A549 (cell line): ENCODE measurements at regions not wholly inside any gene's neighbourhood (a gene's known extent, or its start where the extent isn't known, plus 50 kb on each side); places are given as distances from the start of the nearest gene placed in this dataset.

Experiments
- ATAC-seq, 2 experiments: fragments of 200-7000 bp in 1 of 2; fragments of >200 bp in 1 of 2; cut with Nextera tagmentation in 1 of 2; cut with Tn5 transposase in 1 of 2; 3 replicates each; pipeline versions ENCODE4 v1.8.0 to v1.9.1; 2018 to 2020; ENCODE audit warnings: mild to moderate bottlenecking in 1 of 2, moderate library complexity in 1 of 2
- CTCF ChIA-PET: fragments of 300-600 bp; sonication (Branson Sonifier 250); formaldehyde crosslinking; extraction: SDS; loops from one replicate; lab custom pipeline; 2021; ENCODE audit warnings: antibody characterized with exemption, inconsistent platforms; lab: Yijun Ruan, JAX
- POLR2A ChIA-PET: fragments of 350-600 bp; formaldehyde crosslinking; extraction: SDS; loops from one replicate; lab custom pipeline; 2021; ENCODE audit warnings: antibody characterized with exemption, inconsistent platforms; lab: Yijun Ruan, JAX
- DNase-seq, 2 experiments: peaks; one replicate each; pipeline versions ENCODE4 v3.0.0 to v3.0.0-alpha.2; 2011 to 2016; ENCODE audit warnings: low read depth in 1 of 2, low spot score in 1 of 2
- FAIRE-seq: peaks from 2 replicates; lab custom pipeline; 2011; peaks lifted over from hg19 to GRCh38; lab: Jason Lieb, UNC
- H3K27ac ChIP-seq, 2 experiments: fragments of >200 bp; sonication (Bioruptor Twin); formaldehyde crosslinking; 3 replicates each; pipeline ENCODE4 v1.5.1; 2016 to 2017
- H3K4me1 ChIP-seq: fragments of >200 bp; sonication (Bioruptor Twin); formaldehyde crosslinking; 3 replicates; pipeline ENCODE4 v1.6.1; 2016
- H3K4me2 ChIP-seq: fragments of >200 bp; sonication (Bioruptor Twin); formaldehyde crosslinking; 3 replicates; pipeline ENCODE4 v1.6.1; 2016
- H3K4me3 ChIP-seq: fragments of >200 bp; sonication (Bioruptor Twin); formaldehyde crosslinking; 3 replicates; pipeline ENCODE4 v1.5.1; 2016
- H3K9me3 ChIP-seq: fragments of >200 bp; sonication (Bioruptor Twin); formaldehyde crosslinking; 3 replicates; pipeline ENCODE4 v1.6.1; 2016
- CBX2 ChIP-seq: fragments of 200-600 bp; sonication (generic); IDR thresholded peaks from 2 replicates; pipeline ENCODE4 v1.6.1; 2016; ENCODE audit warnings: low read depth, mild to moderate bottlenecking, borderline replicate concordance
- CHD4 ChIP-seq: fragments of 200-600 bp; sonication (generic); IDR thresholded peaks from 2 replicates; pipeline ENCODE4 v1.6.1; 2016; ENCODE audit warnings: antibody characterized with exemption, mild to moderate bottlenecking, borderline replicate concordance
- EHF ChIP-seq: fragments of 250-450 bp; sonication (Bioruptor Pico); IDR thresholded peaks from 2 replicates; pipeline ENCODE4 v1.5.0; 2020; ENCODE audit warnings: mild to moderate bottlenecking
- EHMT2 ChIP-seq: fragments of 200-600 bp; sonication (generic); IDR thresholded peaks from 2 replicates; pipeline ENCODE4 v1.6.1; 2016; ENCODE audit warnings: antibody characterized with exemption, low read depth, mild to moderate bottlenecking, moderate library complexity
- FOSB ChIP-seq: fragments of 250-450 bp; sonication (Bioruptor Pico); IDR thresholded peaks from 2 replicates; pipeline ENCODE4 v1.5.0; 2020; ENCODE audit warnings: mild to moderate bottlenecking, moderate library complexity
- FOSL2 ChIP-seq, 2 experiments: fragments of 450-650 bp in 1 of 2; fragments of >200 bp in 1 of 2; sonication (Bioruptor Twin) in 1 of 2; formaldehyde crosslinking; IDR thresholded peaks; 2 replicates each; pipeline versions ENCODE4 v1.5.0 to v1.6.1; 2016 to 2020; ENCODE audit warnings: mild to moderate bottlenecking in 1 of 2, moderate library complexity in 1 of 2
- FOXS1 ChIP-seq: fragments of 250-450 bp; sonication (Bioruptor Pico); IDR thresholded peaks from 2 replicates; pipeline ENCODE4 v1.5.0; 2020; ENCODE audit warnings: mild to moderate bottlenecking, moderate library complexity
- GATA3 ChIP-seq: IDR thresholded peaks from 2 replicates; pipeline ENCODE4 v1.6.1; 2012; ENCODE audit warnings: borderline replicate concordance
- HES2 ChIP-seq: fragments of >200 bp; sonication (Bioruptor Twin); formaldehyde crosslinking; IDR thresholded peaks from 2 replicates; pipeline ENCODE4 v1.6.1; 2016
- HMGXB4 ChIP-seq: fragments of 250-450 bp; sonication (Bioruptor Pico); IDR thresholded peaks from 2 replicates; pipeline ENCODE4 v1.5.0; 2021; ENCODE audit warnings: mild to moderate bottlenecking, moderate library complexity, borderline replicate concordance
- HOXA7 ChIP-seq: fragments of 250-450 bp; sonication (Bioruptor Pico); IDR thresholded peaks from 2 replicates; pipeline ENCODE4 v1.5.0; 2020; ENCODE audit warnings: mild to moderate bottlenecking, moderate library complexity
- JUNB ChIP-seq: fragments of >200 bp; sonication (Bioruptor Twin); formaldehyde crosslinking; IDR thresholded peaks from 2 replicates; pipeline ENCODE4 v1.6.1; 2016
- KDM1A ChIP-seq: fragments of 200-600 bp; sonication (generic); IDR thresholded peaks from 2 replicates; pipeline ENCODE4 v1.6.1; 2016; ENCODE audit warnings: low read depth, mild to moderate bottlenecking
- KDM5A ChIP-seq: fragments of 200-600 bp; sonication (generic); IDR thresholded peaks from 2 replicates; pipeline ENCODE4 v1.6.1; 2016; ENCODE audit warnings: antibody characterized with exemption, mild to moderate bottlenecking
- MAX ChIP-seq: IDR thresholded peaks from 2 replicates; pipeline ENCODE4 v1.6.1; 2012
- NR3C1 ChIP-seq: fragments of >200 bp; sonication (Bioruptor Twin); formaldehyde crosslinking; IDR thresholded peaks from 3 replicates; pipeline ENCODE4 v1.6.1; 2017
- PBX3 ChIP-seq: IDR thresholded peaks from 2 replicates; pipeline ENCODE4 v1.6.1; 2012
- PHF8 ChIP-seq: fragments of 200-600 bp; sonication (generic); IDR thresholded peaks from 2 replicates; pipeline ENCODE4 v1.6.1; 2016; ENCODE audit warnings: low read depth, mild to moderate bottlenecking, antibody characterized with exemption, moderate library complexity, borderline replicate concordance
- POLR2A ChIP-seq: IDR thresholded peaks from 2 replicates; pipeline ENCODE4 v1.6.1; 2012; ENCODE audit warnings: mild to moderate bottlenecking, low read length
- RARB ChIP-seq: fragments of 250-450 bp; sonication (Bioruptor Pico); IDR thresholded peaks from 2 replicates; pipeline ENCODE4 v1.8.0; 2021; ENCODE audit warnings: mild to moderate bottlenecking, moderate library complexity
- RCOR1 ChIP-seq: fragments of 150-350 bp; IDR thresholded peaks from 2 replicates; pipeline ENCODE4 v1.6.1; 2014; ENCODE audit warnings: antibody characterized with exemption, low read length, low read depth
- REST ChIP-seq: fragments of 200-600 bp; sonication (generic); IDR thresholded peaks from 2 replicates; pipeline ENCODE4 v1.6.1; 2016; ENCODE audit warnings: antibody characterized with exemption, mild to moderate bottlenecking, moderate library complexity
- SMC3 ChIP-seq: fragments of >200 bp; sonication (Bioruptor Twin); formaldehyde crosslinking; IDR thresholded peaks from 3 replicates; pipeline ENCODE4 v1.6.1; 2018; ENCODE audit warnings: inconsistent platforms
- ZFP36 ChIP-seq: fragments of 450-650 bp; IDR thresholded peaks from 2 replicates; pipeline ENCODE4 v1.6.1; 2014; ENCODE audit warnings: borderline replicate concordance; ENCODE audit not compliant: partially characterized antibody
- WGBS: methylation state at CpG from one replicate; pipeline ENCODE4 v1.1.6; 2017; ENCODE audit errors: missing lambda C conversion rate; 5-methylcytosine and 5-hydroxymethylcytosine counted together

GRCh38 chr2:43013821-43014345, 212.5 kb downstream of the ZFP36L2 start:
- no peak for TF ChIP-seq EHF (CRISPR knock-in tag)
- no peak for TF ChIP-seq SMC3
- no peak for TF ChIP-seq RCOR1
- TF ChIP-seq FOSB (CRISPR knock-in tag): no peak
- no peak for TF ChIP-seq RARB (CRISPR knock-in tag)
- TF ChIP-seq HMGXB4: no peak
- no peak for TF ChIP-seq HES2
- TF ChIP-seq CBX2: no peak
- no peak for TF ChIP-seq ZFP36
- TF ChIP-seq PHF8: no peak
- no peak for TF ChIP-seq MAX
- no peak for TF ChIP-seq EHMT2
- TF ChIP-seq, all 56 proteins: peak for 0
- POLR2A ChIA-PET: no interaction called here
- no peak overlapping the region; a peak in 1 of 6 replicates for H3K27ac ChIP-seq
- CTCF ChIA-PET: interaction anchor here (1.1 to 1.9 kb wide), 3 partner anchors 12 to 216 kb away, joined by 3 to 7 read pairs (median 4); no protein-coding TSS in a partner anchor
- no peak overlapping the region for H3K4me2 ChIP-seq
- H3K4me3 ChIP-seq: no peak overlapping the region
- WGBS: 74% methylated on average over 4 of the region's 4 CpGs
- ATAC-seq: no peak
- H3K9me3 ChIP-seq: no peaks in the 10 kb centered on the region
- DNase-seq: no peak
- H3K4me1 ChIP-seq: peaks cover 19% of the 10 kb centered on the region
- FAIRE-seq: no peak

- TF ChIP-seq HES2 (no peak), RCOR1 (no peak), SMC3 (no peak), FOXS1 (CRISPR knock-in tag) (no peak), REST (no peak), EHF (CRISPR knock-in tag) (no peak), PHF8 (no peak), JUNB (no peak), CBX2 (no peak), GATA3 (no peak), POLR2A (no peak), RARB (CRISPR knock-in tag) (no peak), FOSL2 (IDR thresholded peaks at IDR 0.05) (no peak), FOSL2 (CRISPR knock-in tag; IDR thresholded peaks at IDR 0.05) (no peak), PBX3 (no peak), NR3C1 (no peak), KDM5A (no peak), HMGXB4 (no peak), CHD4 (no peak), KDM1A (no peak), HOXA7 (CRISPR knock-in tag) (no peak)
- no peak for DNase-seq
- Histone ChIP-seq H3K4me1 (peaks cover 11% of the 10 kb centered on the region), H3K27ac (no peak overlapping the region), H3K4me2 (no peak overlapping the region), H3K9me3 (no peaks in the 10 kb centered on the region), H3K4me3 (no peak overlapping the region)
- no peak for ATAC-seq
- 39% methylated on average over 2 of the region's 2 CpGs for WGBS
- POLR2A ChIA-PET: no interaction called here
- FAIRE-seq: no peak
- CTCF ChIA-PET: interaction anchor here (1.1 to 1.9 kb wide), 4 partner anchors 11 to 216 kb away, joined by 3 to 7 read pairs (median 4); no protein-coding TSS in a partner anchor
These were observed 213.4 kb downstream of the ZFP36L2 start for GRCh38 chr2:43012966-43013365.
